ENCODE measurements at regions not wholly inside any gene's neighbourhood (a gene's known extent, or its start where the extent isn't known, plus 50 kb on each side); places are given as distances from the start of the nearest gene placed in this dataset.
"Not testable (repeated sequence)": the region's sequence is repeated elsewhere in the genome, so short reads cannot be mapped to it uniquely, and the experiment has no call there.

GRCh38 chr7:130856866-130857265 lies 122.9 kb upstream of the KLF14 start:
- Histone ChIP-seq H3K9me3 (replicated peaks in 1 of 2; ENCODE audit: control insufficient read depth in 1 of 2, insufficient read depth in 1 of 2, low read length in 2 of 2) (peaks cover 25 to 40% of the 10 kb centered on the region in 2 donors), H2AFZ (ENCODE audit: insufficient read depth, low read depth, low read length, poor library complexity, severe bottlenecking) (no peak overlapping the region), H4K20me1 (ENCODE audit: insufficient read depth, low read length) (no peaks in the 10 kb centered on the region), H3K79me2 (ENCODE audit: insufficient read depth, low read length) (no peaks in the 10 kb centered on the region), H3K4me1 (ENCODE audit: control insufficient read depth in 1 of 2, insufficient read depth in 2 of 2, low read length in 2 of 2) (no peaks in the 10 kb centered on the region), H3K9ac (ENCODE audit: insufficient read depth, low read length, poor library complexity, severe bottlenecking) (no peak overlapping the region), H3K27me3 (ENCODE audit: control insufficient read depth in 2 of 2, insufficient read depth in 2 of 2, low read length in 2 of 2) (no peaks in the 10 kb centered on the region), H3K4me3 (replicated peaks in 1 of 3; ENCODE audit: low read depth in 2 of 3, low read length in 3 of 3) (no peak overlapping the region), H3K27ac (ENCODE audit: low read depth in 1 of 2, low read length in 2 of 2) (no peak overlapping the region), H3K4me2 (replicated peaks; ENCODE audit: extremely low read depth, low read length, poor library complexity, severe bottlenecking) (no peak overlapping the region), H3K36me3 (replicated peaks in 1 of 2; ENCODE audit: control insufficient read depth in 1 of 2, insufficient read depth in 2 of 2, low read length in 2 of 2) (no peaks in the 10 kb centered on the region)
- Mint-ChIP-seq H3K27ac (no peak overlapping the region), H3K27me3 (ENCODE audit: low read depth in 3 of 3) (peaks cover 0 to 4% (median 2%) of the 10 kb centered on the region in 3 donors), H3K36me3 (peaks cover 6 to 9% of the 10 kb centered on the region in 2 donors), H3K4me3 (no peak overlapping the region), H3K9me3 (peaks cover 31 to 66% (median 48%) of the 10 kb centered on the region in 7 donors), H3K4me1 (no peaks in the 10 kb centered on the region)
- DNase-seq = no peak
- intact Hi-C loops (cut with micrococcal nuclease) = no loop called here
- TF ChIP-seq CTCF (IDR thresholded peaks at IDR 0.05) = no peak

GRCh38 chr7:130860832-130861231 lies 126.8 kb upstream of the KLF14 start:
- H3K27me3 Mint-ChIP-seq (ENCODE audit: low read depth in 3 of 3); H3K4me1 ChIP-seq (ENCODE audit: control insufficient read depth in 1 of 2, insufficient read depth in 2 of 2, low read length in 2 of 2); H3K4me3 Mint-ChIP-seq; H3K27ac ChIP-seq (ENCODE audit: low read depth in 1 of 2, low read length in 2 of 2); H3K4me1 Mint-ChIP-seq; H3K27me3 ChIP-seq (ENCODE audit: control insufficient read depth in 2 of 2, insufficient read depth in 2 of 2, low read length in 2 of 2); H3K79me2 ChIP-seq (ENCODE audit: insufficient read depth, low read length); H3K4me3 ChIP-seq (replicated peaks in 1 of 3; ENCODE audit: low read depth in 2 of 3, low read length in 3 of 3); H3K9ac ChIP-seq (ENCODE audit: insufficient read depth, low read length, poor library complexity, severe bottlenecking); H2AFZ ChIP-seq (ENCODE audit: insufficient read depth, low read depth, low read length, poor library complexity, severe bottlenecking); DNase-seq; H3K36me3 ChIP-seq (replicated peaks in 1 of 2; ENCODE audit: control insufficient read depth in 1 of 2, insufficient read depth in 2 of 2, low read length in 2 of 2); intact Hi-C loops (cut with micrococcal nuclease); H3K27ac Mint-ChIP-seq; H3K4me2 ChIP-seq (replicated peaks; ENCODE audit: extremely low read depth, low read length, poor library complexity, severe bottlenecking); H4K20me1 ChIP-seq (ENCODE audit: insufficient read depth, low read length): not testable (repeated sequence)
- 94% methylated on average over 2 of the region's 2 CpGs for WGBS (ENCODE audit: insufficient coverage)
- H3K36me3 Mint-ChIP-seq = peaks cover 6 to 11% of the 10 kb centered on the region in 2 donors
- peaks cover 19 to 35% of the 10 kb centered on the region in 2 donors for H3K9me3 ChIP-seq (replicated peaks in 1 of 2; ENCODE audit: control insufficient read depth in 1 of 2, insufficient read depth in 1 of 2, low read length in 2 of 2)
- H3K9me3 Mint-ChIP-seq = peaks cover 34 to 60% (median 50%) of the 10 kb centered on the region in 7 donors

All from CD14-positive monocyte (primary cell).